WTC11 (cell line): ENCODE measurements at regions not wholly inside any gene's neighbourhood (a gene's known extent, or its start where the extent isn't known, plus 50 kb on each side); places are given as distances from the start of the nearest gene placed in this dataset.

ENCODE experiments used
- ATAC-seq: fragments of 200-7000 bp; cut with Tn5 transposase; 2 replicates; pipeline ENCODE4 v1.10.0; 2021; ENCODE audit warnings: mild to moderate bottlenecking, moderate library complexity
- CTCF ChIA-PET: fragments of 300-600 bp; sonication (Branson Sonifier 250); formaldehyde crosslinking; loops from one replicate; lab custom pipeline; 2021; ENCODE audit warnings: antibody characterized with exemption; lab: Charles Lee
- POLR2A ChIA-PET: fragments of 350-600 bp; sonication (Branson Sonifier 250); formaldehyde crosslinking; loops from one replicate; lab custom pipeline; 2021; ENCODE audit warnings: antibody characterized with exemption; lab: Charles Lee
- DNase-seq: peaks from one replicate; pipeline ENCODE4 v3.0.0; 2021; ENCODE audit warnings: low spot score
- H3K27ac Mint-ChIP-seq: 2 replicates; pipeline ENCODE4 v1.8.0; 2021; ENCODE audit warnings: mixed read lengths
- H3K27me3 Mint-ChIP-seq: 2 replicates; pipeline ENCODE4 v1.8.0; 2021; ENCODE audit warnings: low read depth, mild to moderate bottlenecking, moderate library complexity, mixed read lengths
- H3K36me3 Mint-ChIP-seq: 2 replicates; pipeline ENCODE4 v1.8.0; 2021; ENCODE audit warnings: mixed read lengths
- H3K4me1 Mint-ChIP-seq: 2 replicates; pipeline ENCODE4 v1.8.0; 2022; ENCODE audit warnings: mixed read lengths
- H3K4me3 Mint-ChIP-seq: 2 replicates; pipeline ENCODE4 v1.8.0; 2021; ENCODE audit warnings: mild to moderate bottlenecking, moderate library complexity, mixed read lengths
- H3K9me3 Mint-ChIP-seq: 2 replicates; pipeline ENCODE4 v1.8.0; 2021; ENCODE audit warnings: mixed read lengths
- CBFB ChIP-seq: sonication (generic); formaldehyde crosslinking; IDR thresholded peaks from 2 replicates; pipeline ENCODE4 v1.8.1; 2022; ENCODE audit warnings: mild to moderate bottlenecking, low read depth, missing genetic modification reagents
- E2F5 ChIP-seq: sonication (generic); formaldehyde crosslinking; IDR thresholded peaks from 2 replicates; pipeline ENCODE4 v1.8.1; 2022; ENCODE audit warnings: mild to moderate bottlenecking, moderate library complexity, missing genetic modification reagents
- ERG ChIP-seq: fragments of 250-450 bp; sonication (Bioruptor Pico); IDR thresholded peaks from 2 replicates; pipeline ENCODE4 v1.8.0; 2021; ENCODE audit warnings: mild to moderate bottlenecking
- FOXJ3 ChIP-seq: sonication (generic); formaldehyde crosslinking; IDR thresholded peaks from 2 replicates; pipeline ENCODE4 v1.9.0; 2021; ENCODE audit warnings: missing genetic modification reagents, mild to moderate bottlenecking, borderline replicate concordance
- JUN ChIP-seq: sonication (generic); formaldehyde crosslinking; IDR thresholded peaks from 2 replicates; pipeline ENCODE4 v1.8.0; 2023; ENCODE audit warnings: mild to moderate bottlenecking, missing genetic modification reagents
- NR1H2 ChIP-seq: sonication (generic); formaldehyde crosslinking; IDR thresholded peaks from 2 replicates; pipeline ENCODE4 v1.9.0; 2021; ENCODE audit warnings: mild to moderate bottlenecking, moderate library complexity, missing genetic modification reagents
- TEAD1 ChIP-seq: sonication (generic); formaldehyde crosslinking; IDR thresholded peaks from 2 replicates; pipeline ENCODE4 v1.8.0; 2022; ENCODE audit warnings: mild to moderate bottlenecking, missing genetic modification reagents
- TEAD4 ChIP-seq: sonication (generic); formaldehyde crosslinking; IDR thresholded peaks from 2 replicates; pipeline ENCODE4 v1.8.0; 2022; ENCODE audit warnings: mild to moderate bottlenecking, missing genetic modification reagents
- ZBTB21 ChIP-seq: sonication (generic); formaldehyde crosslinking; IDR thresholded peaks from 2 replicates; pipeline ENCODE4 v1.8.1; 2023; ENCODE audit warnings: mild to moderate bottlenecking, missing genetic modification reagents, borderline replicate concordance
- ZNF138 ChIP-seq: sonication (generic); formaldehyde crosslinking; conservative IDR thresholded peaks from 2 replicates; pipeline ENCODE4 v1.8.1; 2022; ENCODE audit warnings: mild to moderate bottlenecking, moderate library complexity, missing genetic modification reagents
- ZNF263 ChIP-seq: sonication (generic); formaldehyde crosslinking; IDR thresholded peaks from 2 replicates; pipeline ENCODE4 v1.8.1; 2022; ENCODE audit warnings: low read depth, mild to moderate bottlenecking, moderate library complexity, missing genetic modification reagents
- ZNF423 ChIP-seq: fragments of 250-450 bp; sonication (Bioruptor Pico); IDR thresholded peaks from 2 replicates; pipeline ENCODE4 v2.1.2; 2022; ENCODE audit warnings: mild to moderate bottlenecking, moderate library complexity
- ZNF671 ChIP-seq: fragments of 250-450 bp; sonication (Bioruptor Pico); IDR thresholded peaks from 2 replicates; pipeline ENCODE4 v1.8.0; 2021; ENCODE audit warnings: mild to moderate bottlenecking
- ZSCAN18 ChIP-seq: fragments of 250-450 bp; sonication (Bioruptor Pico); IDR thresholded peaks from 2 replicates; pipeline ENCODE4 v2.1.2; 2022; ENCODE audit warnings: mild to moderate bottlenecking, moderate library complexity
- TF ChIP-seq, protein P1 (sequence below): fragments of 250-450 bp; sonication (Bioruptor Pico); IDR thresholded peaks from 2 replicates; pipeline ENCODE4 v1.9.0; 2021; ENCODE audit warnings: mild to moderate bottlenecking
- TF ChIP-seq, protein P2 (sequence below): sonication (generic); formaldehyde crosslinking; conservative IDR thresholded peaks from 2 replicates; pipeline ENCODE4 v1.8.1; 2023; ENCODE audit warnings: mild to moderate bottlenecking, low read depth, missing genetic modification reagents, moderate library complexity
- TF ChIP-seq, protein P3 (sequence below): sonication (generic); formaldehyde crosslinking; IDR thresholded peaks from 2 replicates; pipeline ENCODE4 v1.8.0; 2023; ENCODE audit warnings: missing genetic modification reagents
- TF ChIP-seq, protein P4 (sequence below): sonication (generic); formaldehyde crosslinking; conservative IDR thresholded peaks from 2 replicates; pipeline ENCODE4 v1.8.1; 2022; ENCODE audit warnings: mild to moderate bottlenecking, missing genetic modification reagents

DNA sequence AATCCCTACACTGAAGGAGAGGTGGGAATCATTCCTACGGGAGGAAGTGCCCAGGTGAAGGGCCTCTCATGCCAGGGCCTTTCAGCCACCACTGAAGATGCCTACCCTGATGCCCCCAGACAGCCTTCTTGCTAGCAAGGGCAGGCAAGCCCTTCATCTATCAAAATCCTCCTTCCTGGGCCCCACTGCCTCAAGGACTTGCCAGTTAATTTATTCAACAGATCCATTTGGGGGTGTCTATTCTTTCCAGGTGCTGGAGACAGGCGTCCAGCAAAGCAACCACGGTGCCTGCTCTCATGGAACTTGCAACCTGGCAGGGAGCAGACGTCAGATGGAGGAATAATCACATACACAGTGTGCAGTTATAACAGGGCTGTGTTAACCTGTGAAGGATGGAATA, 95.5 kb downstream of the GYPC start (continued):
- TF ChIP-seq ZNF671 (CRISPR knock-in tag) (no peak), E2F5 (CRISPR knock-in tag) (no peak), ZNF138 (CRISPR knock-in tag) (no peak)
- TF ChIP-seq, protein P1, sequence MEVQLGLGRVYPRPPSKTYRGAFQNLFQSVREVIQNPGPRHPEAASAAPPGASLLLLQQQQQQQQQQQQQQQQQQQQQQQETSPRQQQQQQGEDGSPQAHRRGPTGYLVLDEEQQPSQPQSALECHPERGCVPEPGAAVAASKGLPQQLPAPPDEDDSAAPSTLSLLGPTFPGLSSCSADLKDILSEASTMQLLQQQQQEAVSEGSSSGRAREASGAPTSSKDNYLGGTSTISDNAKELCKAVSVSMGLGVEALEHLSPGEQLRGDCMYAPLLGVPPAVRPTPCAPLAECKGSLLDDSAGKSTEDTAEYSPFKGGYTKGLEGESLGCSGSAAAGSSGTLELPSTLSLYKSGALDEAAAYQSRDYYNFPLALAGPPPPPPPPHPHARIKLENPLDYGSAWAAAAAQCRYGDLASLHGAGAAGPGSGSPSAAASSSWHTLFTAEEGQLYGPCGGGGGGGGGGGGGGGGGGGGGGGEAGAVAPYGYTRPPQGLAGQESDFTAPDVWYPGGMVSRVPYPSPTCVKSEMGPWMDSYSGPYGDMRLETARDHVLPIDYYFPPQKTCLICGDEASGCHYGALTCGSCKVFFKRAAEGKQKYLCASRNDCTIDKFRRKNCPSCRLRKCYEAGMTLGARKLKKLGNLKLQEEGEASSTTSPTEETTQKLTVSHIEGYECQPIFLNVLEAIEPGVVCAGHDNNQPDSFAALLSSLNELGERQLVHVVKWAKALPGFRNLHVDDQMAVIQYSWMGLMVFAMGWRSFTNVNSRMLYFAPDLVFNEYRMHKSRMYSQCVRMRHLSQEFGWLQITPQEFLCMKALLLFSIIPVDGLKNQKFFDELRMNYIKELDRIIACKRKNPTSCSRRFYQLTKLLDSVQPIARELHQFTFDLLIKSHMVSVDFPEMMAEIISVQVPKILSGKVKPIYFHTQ, result no peak
- TF ChIP-seq, protein P2, sequence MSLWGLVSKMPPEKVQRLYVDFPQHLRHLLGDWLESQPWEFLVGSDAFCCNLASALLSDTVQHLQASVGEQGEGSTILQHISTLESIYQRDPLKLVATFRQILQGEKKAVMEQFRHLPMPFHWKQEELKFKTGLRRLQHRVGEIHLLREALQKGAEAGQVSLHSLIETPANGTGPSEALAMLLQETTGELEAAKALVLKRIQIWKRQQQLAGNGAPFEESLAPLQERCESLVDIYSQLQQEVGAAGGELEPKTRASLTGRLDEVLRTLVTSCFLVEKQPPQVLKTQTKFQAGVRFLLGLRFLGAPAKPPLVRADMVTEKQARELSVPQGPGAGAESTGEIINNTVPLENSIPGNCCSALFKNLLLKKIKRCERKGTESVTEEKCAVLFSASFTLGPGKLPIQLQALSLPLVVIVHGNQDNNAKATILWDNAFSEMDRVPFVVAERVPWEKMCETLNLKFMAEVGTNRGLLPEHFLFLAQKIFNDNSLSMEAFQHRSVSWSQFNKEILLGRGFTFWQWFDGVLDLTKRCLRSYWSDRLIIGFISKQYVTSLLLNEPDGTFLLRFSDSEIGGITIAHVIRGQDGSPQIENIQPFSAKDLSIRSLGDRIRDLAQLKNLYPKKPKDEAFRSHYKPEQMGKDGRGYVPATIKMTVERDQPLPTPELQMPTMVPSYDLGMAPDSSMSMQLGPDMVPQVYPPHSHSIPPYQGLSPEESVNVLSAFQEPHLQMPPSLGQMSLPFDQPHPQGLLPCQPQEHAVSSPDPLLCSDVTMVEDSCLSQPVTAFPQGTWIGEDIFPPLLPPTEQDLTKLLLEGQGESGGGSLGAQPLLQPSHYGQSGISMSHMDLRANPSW, result no peak
- TF ChIP-seq, protein P3, sequence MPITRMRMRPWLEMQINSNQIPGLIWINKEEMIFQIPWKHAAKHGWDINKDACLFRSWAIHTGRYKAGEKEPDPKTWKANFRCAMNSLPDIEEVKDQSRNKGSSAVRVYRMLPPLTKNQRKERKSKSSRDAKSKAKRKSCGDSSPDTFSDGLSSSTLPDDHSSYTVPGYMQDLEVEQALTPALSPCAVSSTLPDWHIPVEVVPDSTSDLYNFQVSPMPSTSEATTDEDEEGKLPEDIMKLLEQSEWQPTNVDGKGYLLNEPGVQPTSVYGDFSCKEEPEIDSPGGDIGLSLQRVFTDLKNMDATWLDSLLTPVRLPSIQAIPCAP (CRISPR knock-in tag), result no peak

GRCh38 chr2:126752876-126753275, 96.9 kb downstream of the GYPC start:
- ChIA-PET CTCF (no interaction called here), POLR2A (no interaction called here)
- no peak overlapping the region for H3K4me3 Mint-ChIP-seq
- H3K27ac Mint-ChIP-seq, result no peak overlapping the region
- H3K9me3 Mint-ChIP-seq, result peaks cover 9% of the 10 kb centered on the region
- no peaks in the 10 kb centered on the region; the same call in 1 of the 2 replicates for H3K27me3 Mint-ChIP-seq
- H3K36me3 Mint-ChIP-seq, result no peaks in the 10 kb centered on the region
- H3K4me1 Mint-ChIP-seq, result peaks cover 18% of the 10 kb centered on the region
- TF ChIP-seq ZNF263 (CRISPR knock-in tag) (no peak), TEAD4 (CRISPR knock-in tag) (no peak), FOXJ3 (no peak), ZSCAN18 (CRISPR knock-in tag) (no peak), ERG (no peak), ZBTB21 (CRISPR knock-in tag) (no peak), ZNF423 (CRISPR knock-in tag) (no peak), TEAD1 (CRISPR knock-in tag) (no peak), CBFB (CRISPR knock-in tag) (no peak), JUN (CRISPR knock-in tag) (no peak), NR1H2 (CRISPR knock-in tag) (no peak)
- TF ChIP-seq, protein P4, sequence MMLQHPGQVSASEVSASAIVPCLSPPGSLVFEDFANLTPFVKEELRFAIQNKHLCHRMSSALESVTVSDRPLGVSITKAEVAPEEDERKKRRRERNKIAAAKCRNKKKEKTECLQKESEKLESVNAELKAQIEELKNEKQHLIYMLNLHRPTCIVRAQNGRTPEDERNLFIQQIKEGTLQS, result no peak
- DNase-seq (no peak), ATAC-seq (no peak)
